ENCODE measurements at regions not wholly inside any gene's neighbourhood (a gene's known extent, or its start where the extent isn't known, plus 50 kb on each side); places are given as distances from the start of the nearest gene placed in this dataset.

DNA sequence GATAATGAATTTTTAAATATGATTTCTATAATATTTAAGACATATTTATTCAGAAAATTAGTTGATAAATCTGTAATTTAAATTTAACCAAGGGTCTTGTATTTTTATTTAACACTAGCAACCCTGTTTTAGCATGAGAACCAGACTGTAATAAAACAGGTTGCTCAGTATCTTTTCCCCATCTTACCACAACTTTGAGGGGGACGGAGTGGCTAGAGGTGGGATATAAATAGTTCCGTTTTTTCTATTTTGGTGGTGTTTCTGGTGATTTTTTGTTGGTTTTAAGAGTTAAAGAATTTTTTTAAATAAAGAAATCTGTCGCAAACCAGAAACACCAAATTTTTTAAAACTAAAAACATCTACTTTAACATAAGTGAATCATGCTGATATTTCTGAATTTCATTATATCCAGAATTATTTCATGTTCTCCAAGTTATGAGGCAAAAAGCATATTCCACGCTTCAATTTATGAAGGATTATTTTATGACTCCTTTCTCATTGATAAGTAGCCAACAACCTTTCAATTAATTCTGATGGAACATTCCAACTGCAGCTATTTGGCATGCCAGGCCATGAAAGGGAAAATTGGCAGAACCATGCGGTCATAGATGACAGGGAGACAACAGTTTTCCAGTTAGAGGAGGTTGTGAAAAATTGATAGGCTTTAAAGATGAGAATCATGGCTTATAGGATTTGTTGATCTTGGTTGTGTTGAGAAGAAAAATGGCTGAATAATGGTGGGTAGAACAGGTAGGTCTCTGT is 151.9 kb upstream of the CARMIL1 start:
- TF ChIP-seq YY1 (IDR thresholded peaks at IDR 0.05; ENCODE audit: low read depth, low read length) = no peak
- TF ChIP-seq RAD21 (IDR thresholded peaks at IDR 0.05 in 1 of 2, conservative IDR thresholded peaks at IDR 0.05 in 1 of 2; ENCODE audit: low read depth in 2 of 2, low read length in 2 of 2) = no peak
- TF ChIP-seq POLR2AphosphoS5 (IDR thresholded peaks at IDR 0.05; ENCODE audit: low read depth, low read length) = no peak

Measured in H1 (cell line).